NCI-H1092 (cell line): ENCODE measurements at regions not wholly inside any gene's neighbourhood (a gene's known extent, or its start where the extent isn't known, plus 50 kb on each side); places are given as distances from the start of the nearest gene placed in this dataset.

Experiments used
- DNase-seq: peaks from one replicate; lab custom pipeline; 2025; lab: John Stamatoyannopoulos, UW

DNA sequence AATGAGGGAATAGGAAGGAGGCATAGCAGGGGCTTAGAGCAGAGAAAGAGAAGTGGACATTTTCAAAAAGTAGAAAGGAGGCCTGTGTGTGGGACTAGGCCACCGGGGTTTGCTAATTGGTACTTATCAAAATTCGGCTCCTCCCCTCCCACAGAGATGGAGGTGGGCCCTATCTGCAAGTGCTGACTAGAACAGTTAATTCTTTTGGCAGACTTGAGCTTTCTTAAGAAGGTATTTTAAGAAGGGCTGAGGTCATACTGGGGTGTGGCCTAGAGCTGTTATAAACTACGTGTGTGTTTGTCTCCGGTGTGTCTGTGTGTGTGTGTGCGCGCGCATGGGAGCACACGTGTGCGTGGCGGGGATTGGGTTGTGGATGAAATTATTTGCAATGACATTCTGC is 1086.5 kb downstream of the EFNA5 start:
- no peak for DNase-seq

DNA sequence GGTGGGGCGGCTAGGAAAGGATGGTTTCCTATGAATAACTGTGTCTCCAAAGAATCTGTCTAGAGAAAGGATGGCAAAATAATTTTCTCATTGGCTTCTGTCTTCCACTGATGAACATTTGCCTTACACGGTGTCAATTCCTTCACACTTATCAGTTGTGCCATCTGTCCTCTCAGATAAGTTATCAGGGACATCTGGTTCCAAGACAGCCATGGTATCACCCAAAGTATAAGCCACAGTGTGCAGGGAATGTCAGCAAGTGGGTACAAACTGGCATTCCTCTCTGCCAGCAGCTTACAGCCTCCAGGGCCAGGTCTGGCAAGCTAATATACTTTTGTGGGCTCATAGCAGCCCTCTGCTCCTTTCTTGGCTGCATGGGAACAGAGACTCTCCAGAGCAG is 1092.0 kb downstream of the EFNA5 start:
- DNase-seq: no peak

DNA sequence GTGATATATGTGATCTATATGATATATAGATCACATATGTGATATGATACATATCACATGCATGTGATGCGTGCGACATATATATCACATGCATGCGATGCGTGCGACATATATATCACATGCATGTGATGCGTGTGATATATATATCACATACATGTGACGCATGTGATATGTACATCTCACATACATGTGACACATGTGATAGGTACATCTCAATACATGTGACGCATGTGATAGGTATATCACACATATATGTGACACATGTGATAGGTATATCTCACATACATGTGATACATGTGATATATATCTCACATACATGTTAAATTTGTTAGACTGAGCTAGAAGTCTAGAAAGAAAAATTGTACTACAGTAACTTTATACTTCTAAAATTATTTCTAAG is 1095.9 kb downstream of the EFNA5 start:
- no peak for DNase-seq

DNA sequence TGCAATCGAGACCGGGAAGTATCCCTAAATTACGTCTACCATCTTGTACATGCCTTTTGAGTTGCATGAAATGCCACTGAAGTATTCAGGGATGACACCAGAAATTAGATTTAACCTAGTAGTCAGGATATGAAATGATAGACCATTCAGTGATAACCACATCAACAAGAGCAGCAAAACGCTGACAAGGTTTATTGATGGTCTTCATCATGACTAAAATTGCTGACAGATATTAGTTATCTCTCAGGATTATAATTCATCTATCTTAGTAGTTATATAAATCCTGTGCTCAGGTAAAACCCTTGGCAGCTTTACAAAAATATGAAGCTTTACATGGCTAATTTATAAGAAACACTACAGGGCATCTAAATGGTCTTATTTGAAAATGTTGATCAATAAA is 1104.7 kb downstream of the EFNA5 start:
- DNase-seq: no peak

DNA sequence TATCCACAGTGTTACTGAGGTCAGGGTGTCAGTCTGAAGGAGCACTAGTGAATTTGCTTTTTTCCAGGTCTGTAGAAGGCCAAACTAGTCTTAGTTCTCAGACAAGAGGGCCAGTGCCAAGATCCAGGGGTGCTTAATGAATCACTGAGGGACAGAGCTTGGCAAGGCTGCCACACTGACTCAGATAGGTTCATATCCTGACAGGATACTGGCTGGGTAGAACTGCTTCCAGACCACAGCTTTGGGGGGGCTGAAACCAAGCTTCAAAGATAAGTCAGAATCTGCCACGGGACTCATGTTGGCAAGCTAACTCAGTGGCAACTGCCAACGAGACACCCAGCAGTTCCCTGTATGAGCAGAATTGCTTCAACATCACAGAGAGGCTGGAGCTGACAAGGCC is 1125.4 kb downstream of the EFNA5 start:
- DNase-seq: no peak

DNA sequence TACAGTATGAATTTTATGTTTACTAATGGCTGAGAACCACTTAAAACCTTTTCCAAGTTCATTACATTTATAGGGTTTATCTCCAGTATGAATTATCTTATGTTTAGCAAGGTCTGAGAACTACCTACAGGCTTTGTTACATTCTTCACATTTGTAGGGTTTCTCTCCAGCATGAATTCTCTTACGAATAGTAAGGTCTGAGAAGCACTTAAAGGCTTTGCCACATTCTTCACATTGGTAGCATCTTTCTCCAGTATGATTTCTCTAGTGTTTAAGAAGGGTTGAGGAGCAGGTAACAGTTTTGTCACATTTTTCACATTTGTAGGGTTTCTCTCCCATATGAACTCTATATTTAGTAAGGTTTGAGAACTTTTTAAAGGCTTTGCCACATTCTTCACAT is 1127.4 kb downstream of the EFNA5 start:
- no peak for DNase-seq

GRCh38 chr5:106530150-106530549 is 1140.6 kb downstream of the EFNA5 start:
- DNase-seq: no peak

DNA sequence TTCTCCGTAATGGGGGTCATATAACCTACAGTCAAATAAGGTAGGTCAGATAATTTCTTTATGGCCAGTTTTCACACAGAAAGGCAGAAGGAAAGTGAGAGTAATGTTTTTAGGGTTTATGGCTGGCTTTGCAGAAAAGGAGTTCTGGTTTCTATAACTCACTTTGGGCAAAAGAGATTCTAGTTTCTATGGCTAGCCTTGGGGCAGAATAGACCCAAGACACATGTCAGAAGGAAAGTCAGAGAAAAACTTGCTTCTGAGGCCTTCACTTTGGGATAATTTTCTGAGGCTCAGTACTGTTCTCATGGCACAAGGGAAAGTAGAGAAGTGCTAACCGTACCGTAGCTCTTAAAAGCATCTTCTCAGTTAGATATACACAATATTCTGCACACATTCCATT is 1145.3 kb downstream of the EFNA5 start:
- no peak for DNase-seq

GRCh38 chr5:106523852-106524251 is 1146.9 kb downstream of the EFNA5 start:
- DNase-seq: no peak

GRCh38 chr5:106522296-106522695 is 1148.4 kb downstream of the EFNA5 start:
- DNase-seq: no peak

GRCh38 chr5:106521701-106522100 is 1149.0 kb downstream of the EFNA5 start:
- DNase-seq: no peak

DNA sequence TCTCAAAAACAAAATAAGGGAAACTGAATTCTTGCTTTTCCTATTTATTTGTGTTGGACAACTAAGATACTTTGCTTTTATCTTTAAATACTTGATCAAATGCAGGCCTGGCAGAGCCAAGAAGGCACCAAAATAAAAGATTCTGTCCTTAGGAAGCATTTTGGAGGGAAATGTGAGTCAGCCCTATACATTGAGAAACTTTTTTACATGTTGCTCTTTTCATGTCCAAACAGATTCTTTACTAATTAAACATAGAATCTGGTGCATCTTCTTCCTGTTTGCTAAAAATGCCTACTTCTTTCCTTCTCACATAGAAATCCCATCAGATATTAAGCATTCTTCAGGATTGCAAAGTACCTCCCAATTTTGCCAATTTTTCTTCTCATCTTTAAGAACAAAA is 1160.4 kb downstream of the EFNA5 start:
- no peak for DNase-seq

GRCh38 chr5:106508894-106509293 is 1161.8 kb downstream of the EFNA5 start:
- DNase-seq: no peak

DNA sequence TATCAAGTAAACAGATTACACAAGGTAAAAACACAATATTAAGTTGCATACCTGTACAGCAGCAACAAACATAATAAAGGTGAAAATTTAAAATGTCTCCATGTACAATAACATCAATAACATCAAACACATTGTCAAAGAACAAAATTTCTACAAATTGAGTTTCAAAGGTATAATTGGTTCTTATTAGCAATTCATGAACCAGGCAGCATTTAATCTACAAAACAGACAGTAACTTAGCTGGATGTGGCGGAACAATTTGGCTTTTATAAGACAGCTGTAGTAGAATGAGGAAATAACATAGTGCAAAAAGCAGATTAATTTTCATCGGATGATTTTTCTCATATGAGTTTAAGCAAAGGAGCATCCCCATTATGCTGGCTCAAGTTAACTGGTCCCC is 1176.8 kb downstream of the EFNA5 start:
- no peak for DNase-seq

GRCh38 chr5:106489004-106489403 is 1181.7 kb downstream of the EFNA5 start:
- no peak for DNase-seq

DNA sequence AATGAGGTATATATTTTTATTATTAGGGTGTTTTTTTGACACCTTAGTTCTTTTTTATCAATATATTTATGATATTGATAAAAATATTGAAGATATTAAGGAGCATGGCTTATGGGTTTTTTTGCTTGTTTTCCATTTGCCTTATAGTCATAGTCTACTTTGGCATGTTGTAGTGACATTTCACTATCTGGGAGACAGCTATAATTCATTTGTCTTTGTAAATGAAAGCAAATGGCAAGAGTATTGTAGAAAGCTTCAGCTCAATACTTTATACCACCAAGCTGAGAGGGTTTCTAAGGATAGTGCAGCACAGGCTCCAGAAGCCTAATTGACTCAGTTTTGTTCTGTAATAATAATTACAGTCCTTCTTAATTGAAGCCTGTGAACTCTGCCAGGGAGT is 1182.3 kb downstream of the EFNA5 start:
- no peak for DNase-seq

- no peak for DNase-seq
Measured at GRCh38 chr5:106481374-106481773, 1189.4 kb downstream of the EFNA5 start.

- DNase-seq: no peak
Measured at GRCh38 chr5:106476630-106477029, 1194.1 kb downstream of the EFNA5 start.

DNA sequence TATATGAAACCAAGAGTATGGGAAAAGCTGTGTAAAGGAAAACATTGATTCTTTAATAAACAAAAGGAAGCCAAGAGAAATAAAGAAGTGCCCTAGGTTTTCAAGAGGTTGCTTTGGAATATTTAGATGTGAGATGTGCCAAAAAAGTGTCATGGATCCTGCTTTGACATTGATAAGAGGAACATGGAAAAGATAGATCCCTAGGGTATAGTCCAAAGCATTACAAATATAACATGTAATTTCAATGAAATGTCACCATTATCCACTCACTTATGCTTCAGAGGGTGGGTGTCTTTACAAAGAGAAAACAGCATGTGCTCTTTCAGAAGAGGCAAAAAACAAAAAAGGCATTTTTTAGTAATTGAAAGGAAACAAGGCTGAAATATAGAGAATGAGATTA is 1196.7 kb downstream of the EFNA5 start:
- no peak for DNase-seq

- DNase-seq: no peak
Measured at GRCh38 chr5:106459541-106459940, 1211.2 kb downstream of the EFNA5 start.

DNA sequence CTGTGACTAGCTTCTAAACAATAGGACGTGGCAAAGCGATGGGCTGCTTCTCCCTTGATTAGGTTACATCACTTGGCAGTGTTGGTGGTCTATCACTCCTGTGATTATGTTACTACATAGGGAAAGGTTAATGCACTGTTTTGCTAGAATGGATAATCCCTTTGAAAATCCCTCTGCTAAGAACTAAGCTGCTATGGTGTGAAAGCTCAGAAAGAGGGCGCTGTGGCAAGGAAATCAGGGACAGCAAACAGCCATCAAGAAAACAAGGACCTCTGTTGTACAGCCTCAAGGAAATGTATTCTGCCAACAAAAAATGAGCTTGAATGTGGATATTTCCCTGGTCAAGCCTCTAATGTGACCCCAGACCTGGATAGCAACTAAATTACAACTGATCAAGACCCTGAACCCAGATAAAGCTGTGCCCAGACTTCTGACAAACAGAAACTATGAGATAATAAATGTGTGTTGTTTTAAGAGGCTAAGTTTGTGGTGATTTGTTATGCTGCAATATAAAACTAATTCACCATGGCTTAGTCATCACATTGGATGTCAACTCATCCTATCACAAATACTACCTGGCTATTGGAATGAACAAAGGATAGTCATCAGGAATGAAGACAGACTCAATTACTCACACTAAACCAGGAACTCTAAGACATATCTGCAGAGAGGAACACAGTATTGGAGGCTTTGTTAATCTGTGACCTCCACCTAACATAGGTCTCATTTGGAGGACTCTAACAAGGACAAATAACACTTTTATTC is 1215.9 kb downstream of the EFNA5 start:
- DNase-seq: no peak

GRCh38 chr5:106454050-106454449 is 1216.7 kb downstream of the EFNA5 start:
- no peak for DNase-seq

GRCh38 chr5:106451998-106452397 is 1218.7 kb downstream of the EFNA5 start:
- no peak for DNase-seq

DNA sequence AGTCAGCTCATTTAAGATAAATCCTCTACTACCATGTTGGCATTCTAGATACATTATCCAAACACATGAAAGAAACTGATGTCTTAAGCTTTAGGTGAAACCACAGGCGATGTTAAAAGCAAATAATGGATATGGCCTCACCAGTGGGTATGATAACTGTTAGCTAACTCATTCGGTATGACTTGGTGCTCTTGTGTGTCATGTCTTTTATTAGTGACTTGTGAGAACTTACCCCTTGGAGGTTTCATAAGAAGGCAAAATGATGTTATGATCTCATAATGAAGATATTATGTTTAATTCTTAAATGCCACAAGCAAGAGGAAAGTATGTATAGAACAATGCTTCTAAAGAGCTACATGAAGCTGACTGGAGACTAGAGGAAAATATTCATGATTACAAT is 1227.0 kb downstream of the EFNA5 start:
- DNase-seq: no peak
